H9 (cell line): ENCODE measurements at regions not wholly inside any gene's neighbourhood (a gene's known extent, or its start where the extent isn't known, plus 50 kb on each side); places are given as distances from the start of the nearest gene placed in this dataset.

Experiments
- DNase-seq: peaks from one replicate; pipeline ENCODE4 v3.0.0-alpha.2; 2017
- H2AFZ ChIP-seq: one replicate; pipeline ENCODE4 v1.6.1; 2013; ENCODE audit warnings: mild to moderate bottlenecking, low read length, control low read depth, moderate library complexity
- H2AK5ac ChIP-seq: 2 replicates; pipeline ENCODE4 v1.6.1; 2013; ENCODE audit warnings: low read length, control low read depth, mixed read lengths; ENCODE audit not compliant: insufficient read length
- H2BK120ac ChIP-seq: one replicate; pipeline ENCODE4 v1.6.1; 2013; ENCODE audit warnings: low read depth, mild to moderate bottlenecking, low read length, control low read depth, inconsistent platforms; ENCODE audit not compliant: poor library complexity, severe bottlenecking
- H2BK12ac ChIP-seq: 2 replicates; pipeline ENCODE4 v1.6.1; 2013; ENCODE audit warnings: low read length, control low read depth, mixed read lengths, low read depth; ENCODE audit not compliant: insufficient read length
- H2BK15ac ChIP-seq: 2 replicates; pipeline ENCODE4 v1.6.1; 2013; ENCODE audit warnings: low read depth, low read length, control low read depth
- H2BK20ac ChIP-seq: one replicate; pipeline ENCODE4 v1.6.1; 2013; ENCODE audit warnings: low read depth, mild to moderate bottlenecking, low read length, control low read depth, inconsistent platforms; ENCODE audit not compliant: poor library complexity, severe bottlenecking
- H2BK5ac ChIP-seq: 2 replicates; pipeline ENCODE4 v1.6.1; 2013; ENCODE audit warnings: low read length, control low read depth, mixed read lengths; ENCODE audit not compliant: insufficient read length
- H3K14ac ChIP-seq: 2 replicates; pipeline ENCODE4 v1.6.1; 2013; ENCODE audit warnings: low read length, control low read depth; ENCODE audit not compliant: insufficient read depth
- H3K18ac ChIP-seq: 2 replicates; pipeline ENCODE4 v1.6.1; 2013; ENCODE audit warnings: low read depth, mild to moderate bottlenecking, mixed read lengths, low read length, control low read depth; ENCODE audit not compliant: insufficient read length
- H3K23ac ChIP-seq: 2 replicates; pipeline ENCODE4 v1.6.1; 2013; ENCODE audit warnings: low read length, control low read depth, mixed read lengths, low read depth; ENCODE audit not compliant: insufficient read length
- H3K23me2 ChIP-seq: 2 replicates; pipeline ENCODE4 v1.6.1; 2013; ENCODE audit warnings: low read depth, mild to moderate bottlenecking, mixed read lengths, low read length, control low read depth; ENCODE audit not compliant: insufficient read length, poor library complexity, severe bottlenecking
- H3K27ac ChIP-seq: 2 replicates; pipeline ENCODE4 v1.5.1; 2013; ENCODE audit warnings: low read length, control low read depth, mixed read lengths, low read depth; ENCODE audit not compliant: insufficient read length
- H3K27me3 ChIP-seq: 2 replicates; pipeline ENCODE4 v1.6.1; 2013; ENCODE audit warnings: low read length, control low read depth, inconsistent platforms; ENCODE audit not compliant: insufficient read depth
- H3K4ac ChIP-seq: 2 replicates; pipeline ENCODE4 v1.6.1; 2013; ENCODE audit warnings: low read depth, mild to moderate bottlenecking, control low read depth, inconsistent platforms, low read length, moderate library complexity
- H3K4me1 ChIP-seq: 2 replicates; pipeline ENCODE4 v1.6.1; 2013; ENCODE audit warnings: low read length, control low read depth, inconsistent platforms; ENCODE audit not compliant: insufficient read depth
- H3K4me2 ChIP-seq: 2 replicates; pipeline ENCODE4 v1.6.1; 2013; ENCODE audit warnings: low read length, control low read depth, mixed read lengths; ENCODE audit not compliant: insufficient read length, insufficient read depth
- H3K56ac ChIP-seq: 2 replicates; pipeline ENCODE4 v1.6.1; 2013; ENCODE audit warnings: low read depth, mild to moderate bottlenecking, mixed read lengths, low read length, control low read depth; ENCODE audit not compliant: insufficient read length
- H3K79me1 ChIP-seq: 2 replicates; pipeline ENCODE4 v1.6.1; 2013; ENCODE audit warnings: low read depth, mild to moderate bottlenecking, moderate library complexity, low read length, control low read depth, inconsistent platforms; ENCODE audit not compliant: insufficient read depth, poor library complexity, severe bottlenecking
- H3K79me2 ChIP-seq: 2 replicates; pipeline ENCODE4 v1.6.1; 2013; ENCODE audit warnings: low read length, control low read depth, inconsistent platforms; ENCODE audit not compliant: insufficient read depth
- H3K9ac ChIP-seq: 2 replicates; pipeline ENCODE4 v1.6.1; 2013; ENCODE audit warnings: low read length, control low read depth, mixed read lengths; ENCODE audit not compliant: insufficient read length; ENCODE audit errors: extremely low read depth
- H3K9me3 ChIP-seq: one replicate; pipeline ENCODE4 v1.6.1; 2013; ENCODE audit warnings: low read depth, low read length, inconsistent platforms; ENCODE audit not compliant: control insufficient read depth
- H3T11ph ChIP-seq: one replicate; pipeline ENCODE4 v1.6.1; 2013; ENCODE audit warnings: mild to moderate bottlenecking, low read length, control low read depth, inconsistent platforms
- H4K20me1 ChIP-seq: one replicate; pipeline ENCODE4 v1.6.1; 2013; ENCODE audit not compliant: control insufficient read depth, insufficient read length, insufficient read depth
- H4K5ac ChIP-seq: 2 replicates; pipeline ENCODE4 v1.6.1; 2013; ENCODE audit warnings: low read depth, mild to moderate bottlenecking, mixed read lengths, low read length, control low read depth; ENCODE audit not compliant: insufficient read length
- H4K8ac ChIP-seq: replicated peaks from 2 replicates; pipeline ENCODE4 v1.6.1; 2013; ENCODE audit warnings: low read length, control low read depth, mixed read lengths, low read depth; ENCODE audit not compliant: insufficient read length
- H4K91ac ChIP-seq: 2 replicates; pipeline ENCODE4 v1.6.1; 2013; ENCODE audit warnings: low read depth, mild to moderate bottlenecking, moderate library complexity, mixed read lengths, low read length, control low read depth; ENCODE audit not compliant: insufficient read length
- H3K27ac Mint-ChIP-seq, 3 experiments: 2 replicates in 2 of 3; 3 replicates in 1 of 3; pipeline ENCODE4 v1.8.0; 2020 to 2021; ENCODE audit warnings: mixed read lengths in 3 of 3, mild to moderate bottlenecking in 1 of 3, moderate library complexity in 1 of 3
- H3K27me3 Mint-ChIP-seq: 2 replicates; pipeline ENCODE4 v1.8.0; 2021; ENCODE audit warnings: low read depth, mild to moderate bottlenecking, moderate library complexity, mixed read lengths
- H3K36me3 Mint-ChIP-seq, 3 experiments: 2 replicates in 2 of 3; 3 replicates in 1 of 3; pipeline ENCODE4 v1.8.0; 2020 to 2021; ENCODE audit warnings: low read depth in 3 of 3, mixed read lengths in 3 of 3; ENCODE audit not compliant: insufficient read depth in 1 of 3
- H3K4me1 Mint-ChIP-seq, 2 experiments: 2 replicates each; pipeline ENCODE4 v1.8.0; 2020; ENCODE audit warnings: mixed read lengths in 2 of 2
- H3K4me3 Mint-ChIP-seq, 2 experiments: 2 replicates in 1 of 2; 3 replicates in 1 of 2; pipeline ENCODE4 v1.8.0; 2020 to 2021; ENCODE audit warnings: mild to moderate bottlenecking in 2 of 2, mixed read lengths in 2 of 2, moderate library complexity in 1 of 2
- H3K9me3 Mint-ChIP-seq, 2 experiments: 2 replicates in 1 of 2; 3 replicates in 1 of 2; pipeline ENCODE4 v1.8.0; 2020; ENCODE audit warnings: mild to moderate bottlenecking in 2 of 2, mixed read lengths in 2 of 2, moderate library complexity in 1 of 2
- CTCF ChIP-seq: fragments of 200-600 bp; sonication (generic); conservative IDR thresholded peaks from 3 replicates; pipeline ENCODE4 v1.8.0; 2021; ENCODE audit warnings: antibody characterized with exemption, mild to moderate bottlenecking
- WGBS: extraction: QIAGEN DNeasy Blood & Tissue Kit; methylation state at CpG from one replicate; pipeline ENCODE4 v1.1.7; 2013; ENCODE audit warnings: missing lambda C conversion rate, low lambda C conversion rate, mixed read lengths; ENCODE audit not compliant: insufficient read length; ENCODE audit errors: extremely low coverage; 5-methylcytosine and 5-hydroxymethylcytosine counted together

DNA sequence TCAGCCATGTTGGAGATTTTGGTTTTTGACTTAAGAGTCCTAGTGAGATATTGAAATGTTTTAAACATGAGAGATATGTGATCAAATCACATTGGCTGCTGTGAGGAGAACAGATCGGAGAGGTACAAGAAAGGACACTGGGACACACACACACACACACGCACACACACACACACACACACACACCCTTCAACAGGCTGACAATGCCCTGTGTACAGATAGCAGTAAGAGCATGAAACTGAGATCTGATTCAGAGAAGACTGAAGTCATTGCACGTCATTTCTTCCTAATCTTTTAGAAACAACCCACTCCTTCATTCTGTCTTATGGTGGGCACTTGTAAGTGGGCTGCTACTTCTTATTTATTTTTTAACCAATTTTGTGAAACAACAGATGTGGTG is 200.5 kb upstream of the E2F8 start:
- Histone ChIP-seq H2AK5ac (no peak overlapping the region), H3T11ph (no peak overlapping the region), H4K8ac (no peak overlapping the region), H4K20me1 (no peaks in the 10 kb centered on the region), H3K23me2 (no peaks in the 10 kb centered on the region), H3K4me1 (no peaks in the 10 kb centered on the region; the same call in 1 of the 2 replicates), H3K9me3 (no peaks in the 10 kb centered on the region), H2AFZ (no peak overlapping the region), H3K56ac (no peak overlapping the region), H3K27ac (no peak overlapping the region), H2BK15ac (no peak overlapping the region), H4K91ac (no peak overlapping the region), H4K5ac (no peak overlapping the region), H2BK20ac (no peak overlapping the region), H3K4me2 (no peak overlapping the region), H3K23ac (no peak overlapping the region), H2BK12ac (no peak overlapping the region), H3K79me1 (no peaks in the 10 kb centered on the region), H3K27me3 (no peaks in the 10 kb centered on the region), H3K4ac (no peak overlapping the region), H3K14ac (no peak overlapping the region), H2BK120ac (no peak overlapping the region), H2BK5ac (no peak overlapping the region), H3K9ac (no peak overlapping the region), H3K18ac (no peak overlapping the region), H3K79me2 (no peaks in the 10 kb centered on the region)
- DNase-seq: no peak
- no peaks in the 10 kb centered on the region for H3K9me3 Mint-ChIP-seq
- no CpG with 5 or more reads among the region's 3 CpGs for WGBS
- peaks cover 0 to 2% of the 10 kb centered on the region in 2 experiments; a peak in 1 of 4 replicates for H3K4me1 Mint-ChIP-seq
- no peak for TF ChIP-seq CTCF
- H3K4me3 Mint-ChIP-seq: no peak overlapping the region
- no peaks in the 10 kb centered on the region for H3K36me3 Mint-ChIP-seq
- peaks cover 7% of the 10 kb centered on the region for H3K27me3 Mint-ChIP-seq
- H3K27ac Mint-ChIP-seq: no peak overlapping the region
